ENCODE measurements at regions not wholly inside any gene's neighbourhood (a gene's known extent, or its start where the extent isn't known, plus 50 kb on each side); places are given as distances from the start of the nearest gene placed in this dataset.

DNA sequence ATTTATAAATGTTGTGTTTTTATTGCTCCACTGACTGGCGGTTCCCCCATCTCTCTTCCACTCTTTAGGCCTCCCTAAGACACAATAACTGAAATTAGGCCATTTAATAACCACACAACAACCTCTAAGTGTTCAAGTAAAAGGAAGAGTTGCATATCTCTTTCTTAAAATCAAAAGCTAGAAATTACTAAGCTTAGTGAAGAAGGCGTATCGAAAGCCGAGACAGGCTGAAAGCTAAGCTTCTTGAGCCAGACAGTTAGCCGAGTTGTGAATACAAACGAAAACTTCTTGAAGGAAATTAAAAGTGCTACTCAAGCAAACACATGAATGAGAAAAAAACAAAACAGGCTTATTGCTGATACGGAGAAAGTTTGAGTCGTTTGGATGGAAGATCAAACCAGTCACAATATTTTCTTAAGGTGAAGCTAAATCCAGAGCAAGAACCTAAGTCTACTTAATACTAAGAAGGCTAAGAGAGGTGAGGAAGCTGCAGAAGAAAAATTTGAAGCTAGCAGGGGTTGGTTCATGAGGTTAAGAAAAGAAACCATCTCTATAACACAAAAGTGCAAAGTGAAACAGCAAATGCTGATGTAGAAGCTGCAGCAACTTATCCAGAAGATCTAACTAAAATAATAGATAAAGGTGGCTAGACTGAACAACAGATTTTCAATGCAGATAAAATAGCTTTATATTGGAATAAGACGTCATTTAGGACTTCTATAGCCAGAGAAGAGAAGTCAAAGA lies 194.0 kb upstream of the TTC29 start:
- TF ChIP-seq, protein P1, sequence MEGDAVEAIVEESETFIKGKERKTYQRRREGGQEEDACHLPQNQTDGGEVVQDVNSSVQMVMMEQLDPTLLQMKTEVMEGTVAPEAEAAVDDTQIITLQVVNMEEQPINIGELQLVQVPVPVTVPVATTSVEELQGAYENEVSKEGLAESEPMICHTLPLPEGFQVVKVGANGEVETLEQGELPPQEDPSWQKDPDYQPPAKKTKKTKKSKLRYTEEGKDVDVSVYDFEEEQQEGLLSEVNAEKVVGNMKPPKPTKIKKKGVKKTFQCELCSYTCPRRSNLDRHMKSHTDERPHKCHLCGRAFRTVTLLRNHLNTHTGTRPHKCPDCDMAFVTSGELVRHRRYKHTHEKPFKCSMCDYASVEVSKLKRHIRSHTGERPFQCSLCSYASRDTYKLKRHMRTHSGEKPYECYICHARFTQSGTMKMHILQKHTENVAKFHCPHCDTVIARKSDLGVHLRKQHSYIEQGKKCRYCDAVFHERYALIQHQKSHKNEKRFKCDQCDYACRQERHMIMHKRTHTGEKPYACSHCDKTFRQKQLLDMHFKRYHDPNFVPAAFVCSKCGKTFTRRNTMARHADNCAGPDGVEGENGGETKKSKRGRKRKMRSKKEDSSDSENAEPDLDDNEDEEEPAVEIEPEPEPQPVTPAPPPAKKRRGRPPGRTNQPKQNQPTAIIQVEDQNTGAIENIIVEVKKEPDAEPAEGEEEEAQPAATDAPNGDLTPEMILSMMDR (IDR thresholded peaks at IDR 0.05), result no peak
- TF ChIP-seq, protein P2, sequence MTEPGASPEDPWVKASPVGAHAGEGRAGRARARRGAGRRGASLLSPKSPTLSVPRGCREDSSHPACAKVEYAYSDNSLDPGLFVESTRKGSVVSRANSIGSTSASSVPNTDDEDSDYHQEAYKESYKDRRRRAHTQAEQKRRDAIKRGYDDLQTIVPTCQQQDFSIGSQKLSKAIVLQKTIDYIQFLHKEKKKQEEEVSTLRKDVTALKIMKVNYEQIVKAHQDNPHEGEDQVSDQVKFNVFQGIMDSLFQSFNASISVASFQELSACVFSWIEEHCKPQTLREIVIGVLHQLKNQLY (CRISPR knock-in tag; IDR thresholded peaks at IDR 0.05), result no peak
- TF ChIP-seq TEAD4 (CRISPR knock-in tag; IDR thresholded peaks at IDR 0.05) (no peak), ZNF121 (CRISPR knock-in tag; IDR thresholded peaks at IDR 0.05) (no peak), CBFB (CRISPR knock-in tag; IDR thresholded peaks at IDR 0.05; ENCODE audit: low read depth) (no peak), ETV6 (CRISPR knock-in tag; IDR thresholded peaks at IDR 0.05) (no peak)
- TF ChIP-seq, protein P3, sequence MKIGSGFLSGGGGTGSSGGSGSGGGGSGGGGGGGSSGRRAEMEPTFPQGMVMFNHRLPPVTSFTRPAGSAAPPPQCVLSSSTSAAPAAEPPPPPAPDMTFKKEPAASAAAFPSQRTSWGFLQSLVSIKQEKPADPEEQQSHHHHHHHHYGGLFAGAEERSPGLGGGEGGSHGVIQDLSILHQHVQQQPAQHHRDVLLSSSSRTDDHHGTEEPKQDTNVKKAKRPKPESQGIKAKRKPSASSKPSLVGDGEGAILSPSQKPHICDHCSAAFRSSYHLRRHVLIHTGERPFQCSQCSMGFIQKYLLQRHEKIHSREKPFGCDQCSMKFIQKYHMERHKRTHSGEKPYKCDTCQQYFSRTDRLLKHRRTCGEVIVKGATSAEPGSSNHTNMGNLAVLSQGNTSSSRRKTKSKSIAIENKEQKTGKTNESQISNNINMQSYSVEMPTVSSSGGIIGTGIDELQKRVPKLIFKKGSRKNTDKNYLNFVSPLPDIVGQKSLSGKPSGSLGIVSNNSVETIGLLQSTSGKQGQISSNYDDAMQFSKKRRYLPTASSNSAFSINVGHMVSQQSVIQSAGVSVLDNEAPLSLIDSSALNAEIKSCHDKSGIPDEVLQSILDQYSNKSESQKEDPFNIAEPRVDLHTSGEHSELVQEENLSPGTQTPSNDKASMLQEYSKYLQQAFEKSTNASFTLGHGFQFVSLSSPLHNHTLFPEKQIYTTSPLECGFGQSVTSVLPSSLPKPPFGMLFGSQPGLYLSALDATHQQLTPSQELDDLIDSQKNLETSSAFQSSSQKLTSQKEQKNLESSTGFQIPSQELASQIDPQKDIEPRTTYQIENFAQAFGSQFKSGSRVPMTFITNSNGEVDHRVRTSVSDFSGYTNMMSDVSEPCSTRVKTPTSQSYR (CRISPR knock-in tag; IDR thresholded peaks at IDR 0.05), result no peak

Data from WTC11 (cell line).